ENCODE measurements at regions not wholly inside any gene's neighbourhood (a gene's known extent, or its start where the extent isn't known, plus 50 kb on each side); places are given as distances from the start of the nearest gene placed in this dataset.

GRCh38 chr5:5899716-5900115, 477.2 kb downstream of the ICE1 start:
- Histone ChIP-seq H3K14ac (ENCODE audit: insufficient read length) (no peak overlapping the region), H3K56ac (replicated peaks; ENCODE audit: insufficient read length, low read depth, low read length) (no peak overlapping the region), H3K4ac (replicated peaks; ENCODE audit: insufficient read length, low read depth, low read length) (no peak overlapping the region), H2BK12ac (ENCODE audit: low read depth, low read length) (no peak overlapping the region), H3K9ac (replicated peaks in 1 of 4; ENCODE audit: extremely low read depth in 1 of 4, low read depth in 3 of 4, low read length in 3 of 4) (no peak overlapping the region), H3K4me1 (replicated peaks in 1 of 4; ENCODE audit: control insufficient read depth in 3 of 4, insufficient read depth in 4 of 4, low read length in 3 of 4) (no peaks in the 10 kb centered on the region), H3K23ac (ENCODE audit: insufficient read length) (no peak overlapping the region), H3K79me2 (ENCODE audit: control insufficient read depth in 1 of 2, insufficient read depth in 2 of 2, low read length in 2 of 2) (no peaks in the 10 kb centered on the region), H2BK120ac (replicated peaks; ENCODE audit: low read depth, low read length) (no peak overlapping the region), H3K27me3 (replicated peaks in 1 of 4; ENCODE audit: control insufficient read depth in 3 of 4, extremely low read depth in 1 of 4, insufficient read depth in 3 of 4, low read length in 3 of 4) (no peaks in the 10 kb centered on the region), H3K79me1 (ENCODE audit: low read depth, low read length) (no peaks in the 10 kb centered on the region), H2BK20ac (ENCODE audit: low read length) (no peak overlapping the region), H3K4me2 (ENCODE audit: insufficient read depth in 1 of 2, low read depth in 2 of 2, low read length in 2 of 2) (no peak overlapping the region), H3K36me3 (ENCODE audit: control insufficient read depth in 2 of 4, insufficient read depth in 4 of 4, low read length in 3 of 4) (no peaks in the 10 kb centered on the region), H3K9me3 (ENCODE audit: insufficient read depth in 2 of 2, low read depth in 1 of 2, low read length in 1 of 2) (no peaks in the 10 kb centered on the region), H4K8ac (ENCODE audit: extremely low read depth, insufficient read depth, low read length) (no peak overlapping the region), H2BK15ac (ENCODE audit: low read length) (no peak overlapping the region), H3K27ac (ENCODE audit: low read depth, low read length) (no peak overlapping the region), H3K18ac (ENCODE audit: extremely low read depth, low read length) (no peak overlapping the region), H2AFZ (ENCODE audit: low read length) (no peak overlapping the region), H4K91ac (replicated peaks; ENCODE audit: insufficient read length, low read length) (no peak overlapping the region), H2AK5ac (ENCODE audit: low read depth, low read length) (no peak overlapping the region), H4K20me1 (replicated peaks in 1 of 2; ENCODE audit: control insufficient read depth in 1 of 2, insufficient read depth in 2 of 2, low read length in 2 of 2) (no peaks in the 10 kb centered on the region), H4K5ac (ENCODE audit: insufficient read length, low read depth, low read length) (no peak overlapping the region), H3K23me2 (ENCODE audit: low read depth, low read length) (no peaks in the 10 kb centered on the region), H3K4me3 (ENCODE audit: extremely low read depth in 1 of 4, insufficient read depth in 2 of 4, low read depth in 3 of 4, low read length in 4 of 4) (no peak overlapping the region), H2BK5ac (ENCODE audit: low read depth, low read length) (no peak overlapping the region)
- FAIRE-seq (no peak), DNase-seq (ENCODE audit: low read depth in 1 of 2, low spot score in 2 of 2) (no peak)
- 87% methylated on average over 3 of the region's 3 CpGs; no CpG with 5 or more reads in 1 of the 2 experiments for WGBS, 2 experiments (ENCODE audit: extremely low coverage in 1 of 2, insufficient coverage in 1 of 2, insufficient read length in 1 of 2, insufficient replicate concordance in 2 of 2, low coverage in 1 of 2, low lambda C conversion rate in 2 of 2, missing lambda C conversion rate in 1 of 2)
- ChIA-PET CTCF (ENCODE audit: partially characterized antibody) (no interaction called here), POLR2A (ENCODE audit: partially characterized antibody) (no interaction called here)
- TF ChIP-seq EP300 (IDR thresholded peaks at IDR 0.05; ENCODE audit: borderline replicate concordance in 1 of 2, low read depth in 2 of 2, low read length in 2 of 2) (no peak), GTF2F1 (IDR thresholded peaks at IDR 0.05; ENCODE audit: borderline replicate concordance, low read depth, low read length) (no peak), CEBPB (IDR thresholded peaks at IDR 0.05; ENCODE audit: low read depth, low read length) (no peak), YY1 (IDR thresholded peaks at IDR 0.05; ENCODE audit: low read depth, low read length) (no peak)

Measured in H1 (cell line).